ENCODE measurements at regions not wholly inside any gene's neighbourhood (a gene's known extent, or its start where the extent isn't known, plus 50 kb on each side); places are given as distances from the start of the nearest gene placed in this dataset.

DNA sequence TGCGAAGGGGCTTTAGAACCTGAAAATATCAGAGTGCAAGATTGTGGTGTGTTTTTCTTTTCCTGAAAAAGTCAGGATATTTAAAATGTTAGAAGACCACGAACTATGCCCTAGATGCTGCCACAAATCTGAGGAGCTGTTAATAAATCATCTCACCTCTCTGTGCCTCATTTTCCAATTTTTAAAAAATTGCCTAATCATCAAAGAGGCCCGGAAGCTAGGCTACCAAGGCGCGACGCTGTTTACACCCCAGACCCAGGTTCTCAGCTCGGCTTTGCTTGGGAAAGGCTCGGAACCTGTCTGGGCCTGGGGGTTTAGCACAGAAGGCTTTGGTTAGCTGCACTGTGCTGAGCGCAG, 409.6 kb downstream of the BCOR start:
- H3K4me3 ChIP-seq = peak overlapping the region; percentile 43
- H3K36me3 ChIP-seq = no peaks in the 10 kb centered on the region
- 50 to 60% (median 52%) methylated on average over 9 of the region's 9 CpGs for WGBS, 3 donors
- H3K27ac ChIP-seq = peak overlapping the region in 1 of 2 donors; percentile 69
- H3K27me3 ChIP-seq = no peaks in the 10 kb centered on the region
- no peaks in the 10 kb centered on the region for H3K9me3 ChIP-seq
- peaks cover 4% of the 10 kb centered on the region for H3K4me1 ChIP-seq (ENCODE audit: insufficient read depth)
- DNase-seq = no peak
- intact Hi-C loops (cut with DNase I) = no loop called here
- TF ChIP-seq EP300 (IDR thresholded peaks at IDR 0.05) (no peak), POLR2A (IDR thresholded peaks at IDR 0.05) (no peak)
- TF ChIP-seq, protein P1, sequence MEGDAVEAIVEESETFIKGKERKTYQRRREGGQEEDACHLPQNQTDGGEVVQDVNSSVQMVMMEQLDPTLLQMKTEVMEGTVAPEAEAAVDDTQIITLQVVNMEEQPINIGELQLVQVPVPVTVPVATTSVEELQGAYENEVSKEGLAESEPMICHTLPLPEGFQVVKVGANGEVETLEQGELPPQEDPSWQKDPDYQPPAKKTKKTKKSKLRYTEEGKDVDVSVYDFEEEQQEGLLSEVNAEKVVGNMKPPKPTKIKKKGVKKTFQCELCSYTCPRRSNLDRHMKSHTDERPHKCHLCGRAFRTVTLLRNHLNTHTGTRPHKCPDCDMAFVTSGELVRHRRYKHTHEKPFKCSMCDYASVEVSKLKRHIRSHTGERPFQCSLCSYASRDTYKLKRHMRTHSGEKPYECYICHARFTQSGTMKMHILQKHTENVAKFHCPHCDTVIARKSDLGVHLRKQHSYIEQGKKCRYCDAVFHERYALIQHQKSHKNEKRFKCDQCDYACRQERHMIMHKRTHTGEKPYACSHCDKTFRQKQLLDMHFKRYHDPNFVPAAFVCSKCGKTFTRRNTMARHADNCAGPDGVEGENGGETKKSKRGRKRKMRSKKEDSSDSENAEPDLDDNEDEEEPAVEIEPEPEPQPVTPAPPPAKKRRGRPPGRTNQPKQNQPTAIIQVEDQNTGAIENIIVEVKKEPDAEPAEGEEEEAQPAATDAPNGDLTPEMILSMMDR (IDR thresholded peaks at IDR 0.05) = no peak

DNA sequence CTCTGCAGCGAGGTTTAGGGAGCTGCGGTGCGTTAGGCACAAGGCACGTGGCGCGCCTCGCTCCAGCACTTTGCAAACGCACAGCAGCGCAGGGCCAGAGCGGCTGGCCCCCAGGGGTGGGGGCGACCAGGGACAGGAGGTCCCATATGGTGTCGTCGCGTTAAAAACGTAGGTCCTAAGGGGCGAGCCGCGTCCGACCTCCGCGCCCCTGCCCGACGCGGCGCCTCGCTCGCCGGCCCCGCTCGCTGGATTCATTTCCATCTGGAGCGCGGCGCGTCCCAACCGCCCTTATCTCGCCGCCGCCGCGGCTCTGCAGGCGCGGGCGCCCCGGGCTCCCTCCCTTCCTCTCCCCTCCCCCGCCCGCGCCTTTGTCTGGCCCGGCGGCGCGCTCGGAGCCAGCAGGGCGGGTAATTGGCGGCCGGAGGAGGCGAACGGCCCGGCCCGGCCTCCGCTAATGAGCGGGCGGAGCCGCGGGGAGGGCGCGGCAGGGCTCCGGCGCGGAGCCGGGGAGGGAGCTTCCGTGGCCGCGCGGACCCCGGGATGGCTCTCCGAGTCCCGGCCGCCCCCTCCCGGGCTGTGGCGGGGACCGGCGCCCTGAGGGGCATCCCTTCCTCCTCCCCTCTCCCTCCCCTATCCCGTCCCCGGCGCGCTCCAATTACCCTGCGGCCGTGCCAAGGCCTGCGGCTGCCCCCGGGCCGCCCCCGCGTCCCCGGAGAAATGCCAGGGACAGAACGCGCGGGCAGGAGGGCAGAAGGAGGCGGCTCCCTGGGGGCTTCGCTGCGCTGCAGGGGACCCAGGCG, 409.0 kb downstream of the BCOR start:
- peak overlapping the region; percentile 43 for H3K4me3 ChIP-seq
- H3K9me3 ChIP-seq = no peaks in the 10 kb centered on the region
- 10 to 23% (median 15%) methylated on average over 43 to 101 of the region's 101 CpGs for WGBS, 3 donors
- DNase-seq = peak; percentile 70 to 82 (median 78)
- intact Hi-C loops (cut with DNase I) = no loop called here
- no peaks in the 10 kb centered on the region for H3K36me3 ChIP-seq
- H3K27ac ChIP-seq = peak overlapping the region in 1 of 2 donors; percentile 69
- H3K4me1 ChIP-seq (ENCODE audit: insufficient read depth) = peaks cover 4% of the 10 kb centered on the region
- no peaks in the 10 kb centered on the region for H3K27me3 ChIP-seq
- TF ChIP-seq EP300 (IDR thresholded peaks at IDR 0.05) (no peak), POLR2A (IDR thresholded peaks at IDR 0.05) (no peak)
- TF ChIP-seq, protein P1 (IDR thresholded peaks at IDR 0.05) = no peak

DNA sequence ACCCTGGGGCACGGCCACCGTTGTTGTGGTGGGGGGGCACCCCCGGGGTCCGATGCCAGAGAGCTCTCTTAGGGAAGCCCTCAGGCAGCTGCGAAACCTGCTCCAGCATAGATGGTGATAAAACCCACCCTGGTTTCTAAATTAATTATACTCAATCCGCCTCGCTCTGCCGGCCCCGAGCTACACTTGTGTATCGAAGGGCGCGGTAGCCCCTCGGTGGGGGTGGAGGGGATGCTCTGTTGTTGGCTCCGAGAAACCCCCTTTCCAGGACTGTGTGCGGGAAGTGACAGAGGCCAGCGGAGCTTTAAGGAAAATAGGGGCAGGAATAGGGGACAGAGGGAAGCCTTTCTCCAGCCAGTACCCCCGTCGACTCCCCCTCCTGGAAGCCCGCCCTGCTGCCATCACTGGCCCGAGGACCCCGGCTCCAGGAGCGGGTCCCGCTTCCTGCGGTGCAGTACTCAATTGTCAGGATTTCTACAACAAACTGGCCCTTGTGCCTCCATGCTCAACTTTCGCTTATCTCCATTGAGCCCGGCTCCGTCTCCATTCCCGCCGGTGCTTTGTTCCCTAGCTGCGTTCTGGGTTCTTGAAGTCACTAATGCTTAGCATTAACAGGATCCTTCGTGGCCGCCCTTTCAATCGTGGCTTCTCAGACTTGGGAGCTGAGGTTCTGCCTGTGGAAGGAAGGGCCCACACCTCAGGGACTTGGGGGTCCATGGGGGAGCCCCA, 408.2 kb downstream of the BCOR start:
- peak overlapping the region; percentile 43 for H3K4me3 ChIP-seq
- H3K9me3 ChIP-seq = no peaks in the 10 kb centered on the region
- 25 to 35% (median 29%) methylated on average over 29 to 33 of the region's 33 CpGs for WGBS, 3 donors
- H3K36me3 ChIP-seq = no peaks in the 10 kb centered on the region
- DNase-seq = peak in 1 of 5 donors; percentile 38
- H3K27me3 ChIP-seq = no peaks in the 10 kb centered on the region
- TF ChIP-seq, protein P1 (IDR thresholded peaks at IDR 0.05) = no peak
- TF ChIP-seq EP300 (IDR thresholded peaks at IDR 0.05) = no peak
- TF ChIP-seq POLR2A (IDR thresholded peaks at IDR 0.05) = no peak
- peaks cover 4% of the 10 kb centered on the region for H3K4me1 ChIP-seq (ENCODE audit: insufficient read depth)
- intact Hi-C loops (cut with DNase I) = no loop called here
- H3K27ac ChIP-seq = peak overlapping the region in 1 of 2 donors; percentile 69

DNA sequence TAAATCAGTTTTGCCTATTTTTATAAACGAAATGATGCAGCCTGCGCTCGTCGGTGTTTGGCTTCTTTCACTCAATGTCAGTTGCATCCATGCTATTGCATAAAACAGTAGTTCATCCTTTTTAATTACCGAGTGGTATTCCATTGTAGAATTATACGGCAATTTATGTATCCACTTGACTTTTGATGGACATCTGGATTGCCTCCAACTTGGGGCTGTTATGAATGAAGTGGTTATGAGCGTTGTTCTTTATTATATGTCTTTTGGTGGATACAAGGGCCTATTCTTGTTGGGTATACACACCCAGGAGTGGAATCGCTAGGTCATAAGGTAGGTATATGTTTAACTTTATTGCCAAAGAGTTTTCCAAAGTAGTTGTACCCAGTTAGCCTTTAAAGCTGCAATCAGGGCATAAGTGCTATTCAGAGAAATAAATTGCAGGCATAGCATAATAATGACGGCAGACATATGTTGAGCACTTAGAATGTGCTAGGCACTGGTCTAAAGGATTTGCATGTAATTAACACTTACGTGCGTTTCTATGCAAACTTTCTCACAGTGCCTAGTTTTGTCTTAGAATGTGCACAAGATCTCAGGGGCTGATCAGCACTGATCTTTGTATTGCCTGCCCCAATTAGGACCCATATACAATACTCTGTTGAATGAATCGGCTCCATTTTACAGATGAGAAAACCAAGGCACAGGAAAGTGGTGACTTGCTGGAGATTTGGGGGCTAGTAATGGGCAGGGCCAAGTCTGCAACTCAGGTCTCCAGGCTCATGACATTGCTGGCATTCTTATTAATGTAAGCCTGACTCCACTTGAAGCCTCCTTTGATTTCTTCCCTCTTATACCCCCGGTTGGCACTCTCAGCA, 407.0 kb downstream of the BCOR start:
- H3K36me3 ChIP-seq = no peaks in the 10 kb centered on the region
- WGBS, 3 donors = 85 to 88% (median 87%) methylated on average over 13 of the region's 13 CpGs
- no peak for DNase-seq
- intact Hi-C loops (cut with DNase I) = no loop called here
- H3K9me3 ChIP-seq = no peaks in the 10 kb centered on the region
- no peak overlapping the region for H3K4me3 ChIP-seq
- no peaks in the 10 kb centered on the region for H3K27me3 ChIP-seq
- TF ChIP-seq, protein P1 (IDR thresholded peaks at IDR 0.05) = no peak
- no peak for TF ChIP-seq POLR2A (IDR thresholded peaks at IDR 0.05)
- TF ChIP-seq EP300 (IDR thresholded peaks at IDR 0.05) = no peak
- H3K27ac ChIP-seq = no peak overlapping the region
- H3K4me1 ChIP-seq (ENCODE audit: insufficient read depth) = peaks cover 4% of the 10 kb centered on the region

Measured in ovary (tissue), 7 donors.